ENCODE measurements at regions not wholly inside any gene's neighbourhood (a gene's known extent, or its start where the extent isn't known, plus 50 kb on each side); places are given as distances from the start of the nearest gene placed in this dataset.

DNA sequence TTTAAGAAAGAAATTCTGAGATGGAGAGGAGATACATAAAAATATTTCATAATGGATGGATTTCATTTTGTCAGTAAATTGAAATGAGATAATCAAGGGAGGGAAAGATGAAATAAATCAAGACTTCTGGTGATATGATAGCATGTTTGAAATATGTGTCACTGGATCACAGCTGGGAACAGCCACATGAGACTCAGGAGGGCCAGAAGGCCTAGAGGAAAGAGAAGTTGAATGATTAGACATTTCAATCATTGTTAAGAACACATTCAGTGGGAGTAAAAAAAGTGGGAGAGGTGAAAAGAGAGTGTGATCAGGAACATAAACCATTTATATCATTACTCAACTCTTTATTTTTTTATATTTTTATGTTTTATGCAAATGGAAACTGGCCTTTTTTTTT, 933.4 kb downstream of the KCNJ2 start:
- no peak for TF ChIP-seq RAD21 (IDR thresholded peaks at IDR 0.05; ENCODE audit: low read depth)
- TF ChIP-seq TCF12 (IDR thresholded peaks at IDR 0.05; ENCODE audit: low read depth), result no peak
- TF ChIP-seq, protein P1, sequence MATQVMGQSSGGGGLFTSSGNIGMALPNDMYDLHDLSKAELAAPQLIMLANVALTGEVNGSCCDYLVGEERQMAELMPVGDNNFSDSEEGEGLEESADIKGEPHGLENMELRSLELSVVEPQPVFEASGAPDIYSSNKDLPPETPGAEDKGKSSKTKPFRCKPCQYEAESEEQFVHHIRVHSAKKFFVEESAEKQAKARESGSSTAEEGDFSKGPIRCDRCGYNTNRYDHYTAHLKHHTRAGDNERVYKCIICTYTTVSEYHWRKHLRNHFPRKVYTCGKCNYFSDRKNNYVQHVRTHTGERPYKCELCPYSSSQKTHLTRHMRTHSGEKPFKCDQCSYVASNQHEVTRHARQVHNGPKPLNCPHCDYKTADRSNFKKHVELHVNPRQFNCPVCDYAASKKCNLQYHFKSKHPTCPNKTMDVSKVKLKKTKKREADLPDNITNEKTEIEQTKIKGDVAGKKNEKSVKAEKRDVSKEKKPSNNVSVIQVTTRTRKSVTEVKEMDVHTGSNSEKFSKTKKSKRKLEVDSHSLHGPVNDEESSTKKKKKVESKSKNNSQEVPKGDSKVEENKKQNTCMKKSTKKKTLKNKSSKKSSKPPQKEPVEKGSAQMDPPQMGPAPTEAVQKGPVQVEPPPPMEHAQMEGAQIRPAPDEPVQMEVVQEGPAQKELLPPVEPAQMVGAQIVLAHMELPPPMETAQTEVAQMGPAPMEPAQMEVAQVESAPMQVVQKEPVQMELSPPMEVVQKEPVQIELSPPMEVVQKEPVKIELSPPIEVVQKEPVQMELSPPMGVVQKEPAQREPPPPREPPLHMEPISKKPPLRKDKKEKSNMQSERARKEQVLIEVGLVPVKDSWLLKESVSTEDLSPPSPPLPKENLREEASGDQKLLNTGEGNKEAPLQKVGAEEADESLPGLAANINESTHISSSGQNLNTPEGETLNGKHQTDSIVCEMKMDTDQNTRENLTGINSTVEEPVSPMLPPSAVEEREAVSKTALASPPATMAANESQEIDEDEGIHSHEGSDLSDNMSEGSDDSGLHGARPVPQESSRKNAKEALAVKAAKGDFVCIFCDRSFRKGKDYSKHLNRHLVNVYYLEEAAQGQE (IDR thresholded peaks at IDR 0.05; ENCODE audit: low read depth), result no peak
- TF ChIP-seq, protein P2, sequence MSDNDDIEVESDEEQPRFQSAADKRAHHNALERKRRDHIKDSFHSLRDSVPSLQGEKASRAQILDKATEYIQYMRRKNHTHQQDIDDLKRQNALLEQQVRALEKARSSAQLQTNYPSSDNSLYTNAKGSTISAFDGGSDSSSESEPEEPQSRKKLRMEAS (IDR thresholded peaks at IDR 0.05), result no peak
- TF ChIP-seq EGR1 (IDR thresholded peaks at IDR 0.05), result no peak
- TF ChIP-seq ZBTB7A (IDR thresholded peaks at IDR 0.05; ENCODE audit: low read depth), result no peak
- TF ChIP-seq CEBPB (IDR thresholded peaks at IDR 0.05), result no peak
- TF ChIP-seq EP300 (IDR thresholded peaks at IDR 0.05; ENCODE audit: borderline replicate concordance), result no peak
- no peak for TF ChIP-seq NFIC (IDR thresholded peaks at IDR 0.05)
- TF ChIP-seq TAF1 (IDR thresholded peaks at IDR 0.05; ENCODE audit: low read depth), result no peak
